ENCODE measurements at regions not wholly inside any gene's neighbourhood (a gene's known extent, or its start where the extent isn't known, plus 50 kb on each side); places are given as distances from the start of the nearest gene placed in this dataset.
A peak's percentile ranks its signal among the peaks of the same experiment; 100 is the strongest.
"Not testable (repeated sequence)": the region's sequence is repeated elsewhere in the genome, so short reads cannot be mapped to it uniquely, and the experiment has no call there.

- no peaks in the 10 kb centered on the region for H3K36me3 ChIP-seq (ENCODE audit: control insufficient read depth in 1 of 2, insufficient read depth in 2 of 2, low read length in 1 of 2)
- WGBS, 2 donors, result 34 to 39% methylated on average over 14 to 15 of the region's 15 CpGs
- ATAC-seq (ENCODE audit: low FRiP score), result peak; percentile 15
- no peaks in the 10 kb centered on the region for H3K4me1 ChIP-seq (ENCODE audit: control insufficient read depth in 1 of 2, insufficient read depth in 2 of 2, low read length in 2 of 2)
- no peak overlapping the region for H3K27ac ChIP-seq (ENCODE audit: low read depth in 1 of 2, low read length in 2 of 2)
- H3K27me3 ChIP-seq (ENCODE audit: control insufficient read depth in 1 of 2, insufficient read depth in 2 of 2, low read length in 1 of 2), result no peaks in the 10 kb centered on the region
- DNase-seq, result peak in 1 of 2 donors; percentile 49
- H3K9me3 ChIP-seq (ENCODE audit: control insufficient read depth, low read length), result no peaks in the 10 kb centered on the region
- intact Hi-C loops (cut with DNase I), result loop anchor here in 1 of 2 donors (10.0 kb wide), 1 partner anchor 289 kb away; no protein-coding TSS in a partner anchor
- no peak overlapping the region for H3K4me3 ChIP-seq (ENCODE audit: low read length in 2 of 2)
Observed at GRCh38 chr12:124673801-124674617, 106.6 kb upstream of the NCOR2 start.

- H3K36me3 ChIP-seq (ENCODE audit: control insufficient read depth in 1 of 2, insufficient read depth in 2 of 2, low read length in 1 of 2); H3K9me3 ChIP-seq (ENCODE audit: control insufficient read depth, low read length); intact Hi-C loops (cut with DNase I); H3K4me1 ChIP-seq (ENCODE audit: control insufficient read depth in 1 of 2, insufficient read depth in 2 of 2, low read length in 2 of 2); H3K4me3 ChIP-seq (ENCODE audit: low read length in 2 of 2); H3K27me3 ChIP-seq (ENCODE audit: control insufficient read depth in 1 of 2, insufficient read depth in 2 of 2, low read length in 1 of 2); H3K27ac ChIP-seq (ENCODE audit: low read depth in 1 of 2, low read length in 2 of 2); ATAC-seq (ENCODE audit: low FRiP score); DNase-seq: not testable (repeated sequence)
- 87 to 93% methylated on average over 8 of the region's 8 CpGs for WGBS, 2 donors
Observed at GRCh38 chr12:124669271-124669721, 101.9 kb upstream of the NCOR2 start.

GRCh38 chr12:124668602-124669001 lies 101.2 kb upstream of the NCOR2 start:
- peak in 1 of 2 donors; percentile 61 for DNase-seq
- WGBS, 2 donors, result 16 to 18% methylated on average over 8 of the region's 8 CpGs
- intact Hi-C loops (cut with DNase I), result no loop called here
- H3K27me3 ChIP-seq (ENCODE audit: control insufficient read depth in 1 of 2, insufficient read depth in 2 of 2, low read length in 1 of 2), result no peaks in the 10 kb centered on the region
- no peaks in the 10 kb centered on the region for H3K4me1 ChIP-seq (ENCODE audit: control insufficient read depth in 1 of 2, insufficient read depth in 2 of 2, low read length in 2 of 2)
- H3K36me3 ChIP-seq (ENCODE audit: control insufficient read depth in 1 of 2, insufficient read depth in 2 of 2, low read length in 1 of 2), result no peaks in the 10 kb centered on the region
- no peak overlapping the region for H3K27ac ChIP-seq (ENCODE audit: low read depth in 1 of 2, low read length in 2 of 2)
- ATAC-seq (ENCODE audit: low FRiP score), result no peak
- no peaks in the 10 kb centered on the region for H3K9me3 ChIP-seq (ENCODE audit: control insufficient read depth, low read length)
- H3K4me3 ChIP-seq (ENCODE audit: low read length in 2 of 2), result no peak overlapping the region

- Histone ChIP-seq H3K27me3 (ENCODE audit: control insufficient read depth in 1 of 2, insufficient read depth in 2 of 2, low read length in 1 of 2) (no peaks in the 10 kb centered on the region), H3K4me3 (ENCODE audit: low read length in 2 of 2) (no peak overlapping the region), H3K4me1 (ENCODE audit: control insufficient read depth in 1 of 2, insufficient read depth in 2 of 2, low read length in 2 of 2) (no peaks in the 10 kb centered on the region), H3K9me3 (ENCODE audit: control insufficient read depth, low read length) (no peaks in the 10 kb centered on the region), H3K27ac (ENCODE audit: low read depth in 1 of 2, low read length in 2 of 2) (no peak overlapping the region), H3K36me3 (ENCODE audit: control insufficient read depth in 1 of 2, insufficient read depth in 2 of 2, low read length in 1 of 2) (no peaks in the 10 kb centered on the region)
- no peak for ATAC-seq (ENCODE audit: low FRiP score)
- intact Hi-C loops (cut with DNase I), result no loop called here
- no peak for DNase-seq
- WGBS, 2 donors, result 87 to 89% methylated on average over 21 of the region's 21 CpGs
Observed at GRCh38 chr12:124667506-124668326, 100.3 kb upstream of the NCOR2 start.

GRCh38 chr12:124666722-124667259 lies 99.4 kb upstream of the NCOR2 start:
- ATAC-seq (ENCODE audit: low FRiP score) (no peak), DNase-seq (no peak)
- Histone ChIP-seq H3K4me3 (ENCODE audit: low read length in 2 of 2) (no peak overlapping the region), H3K27ac (ENCODE audit: low read depth in 1 of 2, low read length in 2 of 2) (no peak overlapping the region), H3K9me3 (ENCODE audit: control insufficient read depth, low read length) (no peaks in the 10 kb centered on the region), H3K4me1 (ENCODE audit: control insufficient read depth in 1 of 2, insufficient read depth in 2 of 2, low read length in 2 of 2) (no peaks in the 10 kb centered on the region), H3K36me3 (ENCODE audit: control insufficient read depth in 1 of 2, insufficient read depth in 2 of 2, low read length in 1 of 2) (no peaks in the 10 kb centered on the region), H3K27me3 (ENCODE audit: control insufficient read depth in 1 of 2, insufficient read depth in 2 of 2, low read length in 1 of 2) (no peaks in the 10 kb centered on the region)
- intact Hi-C loops (cut with DNase I), result no loop called here
- WGBS, 2 donors, result 89 to 94% methylated on average over 4 of the region's 4 CpGs

GRCh38 chr12:124665511-124665910 lies 98.1 kb upstream of the NCOR2 start:
- Histone ChIP-seq H3K27me3 (ENCODE audit: control insufficient read depth in 1 of 2, insufficient read depth in 2 of 2, low read length in 1 of 2) (no peaks in the 10 kb centered on the region), H3K36me3 (ENCODE audit: control insufficient read depth in 1 of 2, insufficient read depth in 2 of 2, low read length in 1 of 2) (no peaks in the 10 kb centered on the region), H3K9me3 (ENCODE audit: control insufficient read depth, low read length) (no peaks in the 10 kb centered on the region), H3K4me3 (ENCODE audit: low read length in 2 of 2) (no peak overlapping the region), H3K27ac (ENCODE audit: low read depth in 1 of 2, low read length in 2 of 2) (peak overlapping the region in 1 of 2 donors; percentile 31), H3K4me1 (ENCODE audit: control insufficient read depth in 1 of 2, insufficient read depth in 2 of 2, low read length in 2 of 2) (no peaks in the 10 kb centered on the region)
- DNase-seq (no peak), ATAC-seq (ENCODE audit: low FRiP score) (no peak)
- intact Hi-C loops (cut with DNase I), result no loop called here
- 89 to 95% methylated on average over 1 of the region's 1 CpG for WGBS, 2 donors

- H3K9me3 ChIP-seq (ENCODE audit: control insufficient read depth, low read length), result no peaks in the 10 kb centered on the region
- H3K4me1 ChIP-seq (ENCODE audit: control insufficient read depth in 1 of 2, insufficient read depth in 2 of 2, low read length in 2 of 2), result no peaks in the 10 kb centered on the region
- 63 to 69% methylated on average over 6 of the region's 6 CpGs for WGBS, 2 donors
- no peak for DNase-seq
- intact Hi-C loops (cut with DNase I), result no loop called here
- no peaks in the 10 kb centered on the region for H3K36me3 ChIP-seq (ENCODE audit: control insufficient read depth in 1 of 2, insufficient read depth in 2 of 2, low read length in 1 of 2)
- no peaks in the 10 kb centered on the region for H3K27me3 ChIP-seq (ENCODE audit: control insufficient read depth in 1 of 2, insufficient read depth in 2 of 2, low read length in 1 of 2)
- no peak overlapping the region for H3K4me3 ChIP-seq (ENCODE audit: low read length in 2 of 2)
- peak overlapping the region in 1 of 2 donors; percentile 4 for H3K27ac ChIP-seq (ENCODE audit: low read depth in 1 of 2, low read length in 2 of 2)
- ATAC-seq (ENCODE audit: low FRiP score), result no peak
Observed at GRCh38 chr12:124664395-124665111, 97.1 kb upstream of the NCOR2 start.

- H3K9me3 ChIP-seq (ENCODE audit: control insufficient read depth, low read length), result no peaks in the 10 kb centered on the region
- intact Hi-C loops (cut with DNase I), result no loop called here
Observed at GRCh38 chr12:124663771-124664366, 96.5 kb upstream of the NCOR2 start.

More at GRCh38 chr12:124663771-124664366, 96.5 kb upstream of the NCOR2 start:
- H3K4me1 ChIP-seq (ENCODE audit: control insufficient read depth in 1 of 2, insufficient read depth in 2 of 2, low read length in 2 of 2), result no peaks in the 10 kb centered on the region
- ATAC-seq (ENCODE audit: low FRiP score) (no peak), DNase-seq (peak in 1 of 2 donors; percentile 33)
- H3K36me3 ChIP-seq (ENCODE audit: control insufficient read depth in 1 of 2, insufficient read depth in 2 of 2, low read length in 1 of 2), result no peaks in the 10 kb centered on the region
- WGBS, 2 donors, result 39 to 47% methylated on average over 19 of the region's 19 CpGs
- H3K27ac ChIP-seq (ENCODE audit: low read depth in 1 of 2, low read length in 2 of 2), result no peak overlapping the region
- H3K27me3 ChIP-seq (ENCODE audit: control insufficient read depth in 1 of 2, insufficient read depth in 2 of 2, low read length in 1 of 2), result no peaks in the 10 kb centered on the region
- H3K4me3 ChIP-seq (ENCODE audit: low read length in 2 of 2), result no peak overlapping the region

Measured in aorta (tissue), 5 donors.